Uterus (tissue), 3 donors: ENCODE measurements at regions not wholly inside any gene's neighbourhood (a gene's known extent, or its start where the extent isn't known, plus 50 kb on each side); places are given as distances from the start of the nearest gene placed in this dataset.

Source experiments
- DNase-seq, 2 donors: peaks; one replicate each; pipeline ENCODE4 v3.0.0-alpha.2; 2019 to 2020
- H3K27ac ChIP-seq, 2 donors: fragments of 200-600 bp; sonication (generic); 1 replicate in 1 of 2; 2 replicates in 1 of 2; pipeline ENCODE4 v1.5.1; 2016 to 2018
- H3K27me3 ChIP-seq, 2 donors: fragments of 200-600 bp; sonication (generic); one replicate each; pipeline ENCODE4 v1.5.1; 2018 to 2019; ENCODE audit warnings: control low read depth in 1 of 2
- H3K36me3 ChIP-seq, 2 donors: fragments of 200-600 bp; sonication (generic); one replicate each; pipeline ENCODE4 v1.5.1; 2019; ENCODE audit warnings: control low read depth in 1 of 2
- H3K4me1 ChIP-seq, 2 donors: fragments of 200-600 bp; sonication (generic); one replicate each; pipeline ENCODE4 v1.5.1; 2018 to 2019; ENCODE audit warnings: control low read depth in 1 of 2
- H3K4me3 ChIP-seq, 2 donors: fragments of 200-600 bp; sonication (generic); 1 replicate in 1 of 2; 2 replicates in 1 of 2; pipeline ENCODE4 v1.5.1; 2018 to 2019; ENCODE audit warnings: mild to moderate bottlenecking in 1 of 2
- H3K9me3 ChIP-seq, 2 donors: fragments of 200-600 bp; sonication (generic); one replicate each; pipeline ENCODE4 v1.5.1; 2019; ENCODE audit warnings: control low read depth in 1 of 2
- CTCF ChIP-seq, 4 experiments: fragments of 200-600 bp in 2 of 4; fragments of 450-650 bp in 2 of 4; sonication (generic) in 2 of 4; IDR thresholded peaks; one replicate each; pipeline ENCODE4 v1.5.1; 2016 to 2019; ENCODE audit warnings: antibody characterized with exemption in 4 of 4, mild to moderate bottlenecking in 2 of 4, moderate library complexity in 1 of 4
- POLR2A ChIP-seq, 2 donors: fragments of 450-650 bp; IDR thresholded peaks; one replicate each; pipeline ENCODE4 v1.6.1; 2016; ENCODE audit warnings: antibody characterized with exemption in 2 of 2, mild to moderate bottlenecking in 1 of 2, moderate library complexity in 1 of 2
- intact Hi-C: fragments of 100-400 bp; cut with DNase I; formaldehyde crosslinking; loops from one replicate; pipeline ENCODE4 v1.15.1; 2023; ENCODE audit warnings: low total_unique reads
- donor health status: DM: yes; HTN: yes; CAD: no.

GRCh38 chr11:116457336-116458007 lies 315.3 kb downstream of the BUD13 start:
- H3K4me3 ChIP-seq = no peak overlapping the region
- no peaks in the 10 kb centered on the region for H3K27me3 ChIP-seq
- no peaks in the 10 kb centered on the region for H3K9me3 ChIP-seq
- H3K36me3 ChIP-seq = no peaks in the 10 kb centered on the region
- no peak overlapping the region for H3K27ac ChIP-seq
- intact Hi-C loops = no loop called here
- H3K4me1 ChIP-seq = peaks cover 0 to 4% of the 10 kb centered on the region in 2 donors
- TF ChIP-seq POLR2A (IDR thresholded peaks at IDR 0.05) (no peak), CTCF (IDR thresholded peaks at IDR 0.05) (no peak)
- DNase-seq = no peak

GRCh38 chr11:116454951-116455350 lies 317.8 kb downstream of the BUD13 start:
- no peak overlapping the region for H3K4me3 ChIP-seq
- TF ChIP-seq POLR2A (IDR thresholded peaks at IDR 0.05) (no peak), CTCF (IDR thresholded peaks at IDR 0.05) (no peak)
- peaks cover 0 to 4% of the 10 kb centered on the region in 2 donors for H3K4me1 ChIP-seq
- H3K9me3 ChIP-seq = no peaks in the 10 kb centered on the region
- intact Hi-C loops = loop anchor here (5.0 kb wide), 1 partner anchor 237 kb away; no protein-coding TSS in a partner anchor
- H3K27ac ChIP-seq = no peak overlapping the region
- no peaks in the 10 kb centered on the region for H3K36me3 ChIP-seq
- H3K27me3 ChIP-seq = no peaks in the 10 kb centered on the region
- no peak for DNase-seq

- peak; percentile 52 to 61 for DNase-seq
- H3K27ac ChIP-seq = no peak overlapping the region
- no peaks in the 10 kb centered on the region for H3K4me1 ChIP-seq
- intact Hi-C loops = loop anchor here (5.0 kb wide), 1 partner anchor 238 kb away; no protein-coding TSS in a partner anchor
- H3K27me3 ChIP-seq = no peaks in the 10 kb centered on the region
- TF ChIP-seq POLR2A (IDR thresholded peaks at IDR 0.05) (no peak), CTCF (IDR thresholded peaks at IDR 0.05) (peak; percentile 57 to 72 (median 62))
- H3K9me3 ChIP-seq = no peaks in the 10 kb centered on the region
- no peak overlapping the region for H3K4me3 ChIP-seq
- no peaks in the 10 kb centered on the region for H3K36me3 ChIP-seq
These were observed 318.7 kb downstream of the BUD13 start for GRCh38 chr11:116454020-116454645.

- H3K27ac ChIP-seq = no peak overlapping the region
- H3K9me3 ChIP-seq = no peaks in the 10 kb centered on the region
- no peak for DNase-seq
- TF ChIP-seq POLR2A (IDR thresholded peaks at IDR 0.05) (no peak), CTCF (IDR thresholded peaks at IDR 0.05) (no peak)
- no peaks in the 10 kb centered on the region for H3K36me3 ChIP-seq
- H3K27me3 ChIP-seq = no peaks in the 10 kb centered on the region
- no peaks in the 10 kb centered on the region for H3K4me1 ChIP-seq
- no peak overlapping the region for H3K4me3 ChIP-seq
- intact Hi-C loops = loop anchor here (5.0 kb wide), 1 partner anchor 240 kb away; no protein-coding TSS in a partner anchor
These were observed 320.3 kb downstream of the BUD13 start for GRCh38 chr11:116452461-116452860.

- Histone ChIP-seq H3K36me3 (no peaks in the 10 kb centered on the region), H3K9me3 (no peaks in the 10 kb centered on the region), H3K27me3 (no peaks in the 10 kb centered on the region), H3K4me1 (no peaks in the 10 kb centered on the region), H3K4me3 (no peak overlapping the region), H3K27ac (no peak overlapping the region)
- DNase-seq = no peak
- intact Hi-C loops = no loop called here
- TF ChIP-seq POLR2A (IDR thresholded peaks at IDR 0.05) = no peak
- no peak for TF ChIP-seq CTCF (IDR thresholded peaks at IDR 0.05)
These were observed 323.3 kb downstream of the BUD13 start for GRCh38 chr11:116449522-116449921.
